Neural cell (in vitro differentiated cells): ENCODE measurements at regions not wholly inside any gene's neighbourhood (a gene's known extent, or its start where the extent isn't known, plus 50 kb on each side); places are given as distances from the start of the nearest gene placed in this dataset.

Experiments used
- H2AFZ ChIP-seq: fragments of 200-600, 300-800 bp; sonication (generic), shearing (Covaris generic); 2 replicates; pipeline ENCODE4 v1.6.0; 2014; ENCODE audit warnings: low read depth, mild to moderate bottlenecking, antibody characterized with exemption, low read length, moderate library complexity
- H3F3A ChIP-seq: fragments of 200-600 bp; shearing (Covaris generic); 2 replicates; pipeline ENCODE4 v1.6.1; 2016; ENCODE audit warnings: mild to moderate bottlenecking, moderate library complexity, mixed read lengths, antibody characterized with exemption, low read length; ENCODE audit not compliant: insufficient read depth, poor library complexity, severe bottlenecking
- H3K27ac ChIP-seq: fragments of 200-600, 300-800 bp; sonication (generic), shearing (Covaris generic); 2 replicates; pipeline ENCODE4 v1.5.1; 2014; ENCODE audit warnings: mild to moderate bottlenecking, low read length, moderate library complexity
- H3K27me3 ChIP-seq: fragments of 300-800, 200-600 bp; sonication (generic), shearing (Covaris generic); 2 replicates; pipeline ENCODE4 v1.6.0; 2014; ENCODE audit warnings: mild to moderate bottlenecking, low read depth, low read length, moderate library complexity; ENCODE audit not compliant: insufficient read depth
- H3K36me3 ChIP-seq: fragments of 300-800, 200-600 bp; sonication (generic), shearing (Covaris generic); 2 replicates; pipeline ENCODE4 v1.5.1; 2014; ENCODE audit warnings: mild to moderate bottlenecking, antibody characterized with exemption, low read length, moderate library complexity; ENCODE audit not compliant: insufficient read depth
- H3K4me2 ChIP-seq: fragments of 300-800, 200-600 bp; sonication (generic), shearing (Covaris generic); 2 replicates; pipeline ENCODE4 v1.6.0; 2014; ENCODE audit warnings: mild to moderate bottlenecking, low read length
- H3K4me3 ChIP-seq: fragments of 300-800, 200-600 bp; sonication (generic), shearing (Covaris generic); 2 replicates; pipeline ENCODE4 v1.5.1; 2014; ENCODE audit warnings: mild to moderate bottlenecking, low read length, moderate library complexity
- H3K79me2 ChIP-seq: fragments of 200-600 bp; shearing (Covaris generic); replicated peaks from 2 replicates; pipeline ENCODE4 v1.6.0; 2014; ENCODE audit warnings: mild to moderate bottlenecking, low read length, moderate library complexity; ENCODE audit not compliant: insufficient read depth
- H3K9ac ChIP-seq: fragments of 300-800, 200-600 bp; sonication (generic), shearing (Covaris generic); 2 replicates; pipeline ENCODE4 v1.6.1; 2016; ENCODE audit warnings: mild to moderate bottlenecking, low read length, mixed read lengths
- H3K9me2 ChIP-seq: fragments of 200-600 bp; shearing (Covaris generic); 2 replicates; pipeline ENCODE4 v1.6.1; 2016; ENCODE audit warnings: mild to moderate bottlenecking, low read length, mixed read lengths; ENCODE audit not compliant: insufficient read depth
- H3K9me3 ChIP-seq: fragments of 200-600, 300-800 bp; sonication (generic), shearing (Covaris generic); 2 replicates; pipeline ENCODE4 v1.6.1; 2016; ENCODE audit warnings: mild to moderate bottlenecking, mixed run types, low read length, moderate library complexity, mixed read lengths
- H4K20me1 ChIP-seq: fragments of 200-600 bp; shearing (Covaris generic); 2 replicates; pipeline ENCODE4 v1.6.1; 2016; ENCODE audit warnings: mild to moderate bottlenecking, mixed run types; ENCODE audit not compliant: insufficient read depth
- CTCF ChIP-seq: fragments of 450-650 bp; IDR thresholded peaks from 2 replicates; pipeline ENCODE4 v1.5.1; 2014; ENCODE audit warnings: antibody characterized with exemption, mild to moderate bottlenecking, moderate library complexity; ENCODE audit not compliant: poor library complexity, severe bottlenecking
- EP300 ChIP-seq: fragments of 450-650 bp; conservative IDR thresholded peaks from 2 replicates; pipeline ENCODE4 v1.6.1; 2014; ENCODE audit warnings: antibody characterized with exemption, mild to moderate bottlenecking, moderate library complexity; ENCODE audit not compliant: poor library complexity, severe bottlenecking
- EZH2 ChIP-seq: fragments of 200-600, 300-800 bp; shearing (Covaris generic), sonication (generic); IDR thresholded peaks from 2 replicates; pipeline ENCODE4 v1.6.1; 2014; ENCODE audit warnings: antibody characterized with exemption, low read length, borderline replicate concordance, mild to moderate bottlenecking; ENCODE audit not compliant: insufficient read depth, poor library complexity, severe bottlenecking
- MXI1 ChIP-seq: fragments of 450-650 bp; conservative IDR thresholded peaks from 2 replicates; pipeline ENCODE4 v1.6.1; 2014; ENCODE audit warnings: antibody characterized with exemption, mild to moderate bottlenecking; ENCODE audit not compliant: poor library complexity, severe bottlenecking
- POLR2AphosphoS5 ChIP-seq: IDR thresholded peaks from 2 replicates; pipeline ENCODE4 v1.6.1; 2012
- RAD21 ChIP-seq: fragments of 450-650 bp; conservative IDR thresholded peaks from 2 replicates; pipeline ENCODE4 v1.6.1; 2014; ENCODE audit warnings: antibody characterized with exemption, mild to moderate bottlenecking, moderate library complexity
- REST ChIP-seq: IDR thresholded peaks from 2 replicates; pipeline ENCODE4 v1.6.1; 2012; ENCODE audit warnings: borderline replicate concordance
- SMC3 ChIP-seq: fragments of 450-650 bp; conservative IDR thresholded peaks from 2 replicates; pipeline ENCODE4 v1.6.1; 2014; ENCODE audit warnings: antibody characterized with exemption, mild to moderate bottlenecking, moderate library complexity; ENCODE audit not compliant: poor library complexity
- TAF1 ChIP-seq: IDR thresholded peaks from 2 replicates; pipeline ENCODE4 v1.6.1; 2012; ENCODE audit warnings: low read depth

GRCh38 chr16:86879268-86879667 lies 300.9 kb downstream of the FOXL1 start:
- TF ChIP-seq RAD21 = no peak
- TF ChIP-seq EP300 = no peak
- TF ChIP-seq REST = no peak
- no peak for TF ChIP-seq POLR2AphosphoS5
- TF ChIP-seq MXI1 = no peak
- TF ChIP-seq EZH2 = no peak
- TF ChIP-seq SMC3 = no peak
- TF ChIP-seq TAF1 = no peak
- TF ChIP-seq CTCF = no peak
- Histone ChIP-seq H2AFZ (no peak overlapping the region), H3K9ac (no peak overlapping the region)

DNA sequence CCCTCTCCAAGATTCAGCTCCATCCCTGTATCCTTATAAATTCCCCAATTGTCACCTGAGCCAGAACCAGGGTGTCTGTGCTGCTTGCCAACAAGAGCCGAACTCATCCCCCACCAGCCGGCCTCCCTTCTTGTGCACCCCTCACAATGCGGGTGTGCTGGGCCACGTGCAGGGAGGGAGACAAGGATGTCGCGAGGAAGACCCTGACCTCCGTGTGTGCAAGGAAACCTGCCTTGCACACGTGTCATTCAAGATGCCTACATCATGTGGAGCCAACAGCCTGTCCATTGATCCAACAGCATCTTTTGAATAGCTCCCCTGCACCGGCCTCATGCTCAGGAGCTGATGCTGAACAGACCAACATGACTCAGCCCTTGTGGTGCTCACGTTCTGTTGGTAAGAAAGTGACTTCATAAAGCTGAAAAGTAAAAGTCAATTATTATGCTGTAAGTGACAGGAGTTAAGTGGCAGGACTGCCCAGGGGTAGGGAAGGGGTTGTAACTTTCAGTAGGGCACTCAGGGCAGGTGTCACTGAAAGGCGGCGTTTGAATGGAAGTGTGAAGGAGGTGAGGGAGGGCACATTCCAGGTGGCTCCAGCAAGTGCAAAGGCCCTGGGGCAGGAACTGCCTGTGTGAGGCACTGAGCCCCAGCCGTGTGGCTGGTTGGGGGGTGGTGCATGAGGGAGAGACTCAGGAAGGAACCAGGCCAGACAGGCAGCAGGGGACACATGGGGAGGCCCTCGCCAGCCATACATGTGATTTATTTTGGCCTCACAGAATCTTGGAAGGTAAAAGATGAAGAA lies 302.2 kb downstream of the FOXL1 start:
- H3K4me3 ChIP-seq = no peak overlapping the region
- no peaks in the 10 kb centered on the region for H3K79me2 ChIP-seq
- H2AFZ ChIP-seq = no peak overlapping the region
- H3K4me2 ChIP-seq = no peak overlapping the region
- no peaks in the 10 kb centered on the region for H3K9me2 ChIP-seq
- no peaks in the 10 kb centered on the region for H3K27me3 ChIP-seq
- H4K20me1 ChIP-seq = no peaks in the 10 kb centered on the region
- no peaks in the 10 kb centered on the region for H3K9me3 ChIP-seq
- TF ChIP-seq RAD21 (no peak), CTCF (no peak), MXI1 (no peak), REST (no peak), EZH2 (no peak)
- H3K36me3 ChIP-seq = no peaks in the 10 kb centered on the region
- no peak overlapping the region for H3K27ac ChIP-seq
- H3K9ac ChIP-seq = no peak overlapping the region
- H3F3A ChIP-seq = no peaks in the 10 kb centered on the region

More at GRCh38 chr16:86879268-86879667, 300.9 kb downstream of the FOXL1 start:
- Histone ChIP-seq H3K79me2 (no peaks in the 10 kb centered on the region), H3K27ac (no peak overlapping the region), H3K4me2 (no peak overlapping the region), H4K20me1 (no peaks in the 10 kb centered on the region), H3F3A (no peaks in the 10 kb centered on the region), H3K4me3 (no peak overlapping the region), H3K27me3 (no peaks in the 10 kb centered on the region), H3K9me2 (no peaks in the 10 kb centered on the region), H3K9me3 (no peaks in the 10 kb centered on the region), H3K36me3 (no peaks in the 10 kb centered on the region)
